ENCODE measurements at regions not wholly inside any gene's neighbourhood (a gene's known extent, or its start where the extent isn't known, plus 50 kb on each side); places are given as distances from the start of the nearest gene placed in this dataset.

DNA sequence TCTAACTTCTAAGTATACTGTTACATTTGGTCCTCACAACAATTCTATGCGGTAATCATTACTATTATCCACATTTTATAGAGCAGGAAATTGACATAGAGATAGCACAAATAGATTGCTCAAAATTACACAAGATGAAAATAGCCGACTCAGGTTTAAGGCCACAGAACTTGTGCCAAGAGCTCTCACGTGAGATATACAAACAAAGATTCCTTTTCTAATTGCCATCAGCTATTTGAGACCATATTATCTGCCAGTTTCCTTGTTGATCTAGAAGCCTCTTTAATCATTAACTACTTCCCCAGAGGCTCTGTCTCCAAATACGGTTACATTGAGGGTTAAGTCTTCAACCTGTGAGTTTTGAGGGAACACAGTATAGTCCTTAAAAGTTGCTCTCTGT, 61.0 kb upstream of the GLYATL1B start:
- Histone ChIP-seq H2AK5ac (ENCODE audit: low read depth, low read length) (no peak overlapping the region), H3K9me1 (ENCODE audit: insufficient read depth, low read length) (no peaks in the 10 kb centered on the region), H4K91ac (ENCODE audit: insufficient read depth, low read depth, low read length) (no peak overlapping the region), H3K9me3 (ENCODE audit: control insufficient read depth, insufficient read depth, low read length) (no peaks in the 10 kb centered on the region), H3K9ac (ENCODE audit: low read depth, low read length) (no peak overlapping the region), H2AK9ac (replicated peaks; ENCODE audit: low read depth, low read length, poor library complexity) (no peak overlapping the region), H2BK5ac (ENCODE audit: low read depth, low read length, poor library complexity, severe bottlenecking) (no peak overlapping the region), H3K4me1 (ENCODE audit: control insufficient read depth, insufficient read depth, low read length) (no peaks in the 10 kb centered on the region), H3K27ac (ENCODE audit: insufficient read depth, low read length) (no peak overlapping the region), H3K4ac (ENCODE audit: low read depth, low read length) (no peak overlapping the region), H3K36me3 (ENCODE audit: control insufficient read depth, insufficient read depth, low read length) (no peaks in the 10 kb centered on the region), H2BK120ac (ENCODE audit: low read depth, low read length) (no peak overlapping the region), H3K23ac (ENCODE audit: low read depth, low read length) (no peak overlapping the region), H4K20me1 (ENCODE audit: insufficient read depth, low read length) (no peaks in the 10 kb centered on the region), H2BK15ac (ENCODE audit: low read depth, low read length) (no peak overlapping the region), H4K5ac (ENCODE audit: low read depth, low read length) (no peak overlapping the region), H3K56ac (ENCODE audit: extremely low read depth, insufficient read depth, low read length) (no peak overlapping the region), H2AFZ (replicated peaks; ENCODE audit: low read length, poor library complexity) (no peak overlapping the region), H2BK20ac (ENCODE audit: low read depth, low read length) (no peak overlapping the region), H3K27me3 (ENCODE audit: control insufficient read depth, insufficient read depth, low read length) (no peaks in the 10 kb centered on the region), H3K14ac (replicated peaks; ENCODE audit: low read depth, low read length) (no peak overlapping the region), H3K18ac (ENCODE audit: low read depth, low read length) (no peak overlapping the region), H3K4me3 (ENCODE audit: insufficient read depth, low read depth, low read length) (no peak overlapping the region), H3K79me1 (ENCODE audit: low read depth in 1 of 2, low read length in 2 of 2) (no peaks in the 10 kb centered on the region), H3K4me2 (ENCODE audit: low read depth, low read length) (no peak overlapping the region), H4K8ac (ENCODE audit: low read depth in 2 of 2, low read length in 2 of 2) (no peak overlapping the region)
- POLR2A ChIA-PET (ENCODE audit: unreplicated experiment) = no interaction called here
- BruUV-seq (replicated peaks) = no TSS peak
- no CpG with 5 or more reads among the region's 4 CpGs for WGBS, 2 experiments (ENCODE audit: extremely low coverage in 2 of 2, insufficient read length in 1 of 2)
- intact Hi-C loops (cut with micrococcal nuclease) (no loop called here), dilution Hi-C loops (cut with HindIII; ENCODE audit: low sequenced_read_pairs, unreplicated experiment) (no loop called here), in situ Hi-C loops (cut with MboI; ENCODE audit: low sequenced_read_pairs) (no loop called here)
- ATAC-seq (ENCODE audit: low read depth) (no peak), DNase-seq (no peak)
- TF ChIP-seq FOS (IDR thresholded peaks at IDR 0.05; ENCODE audit: low read depth, low read length) (no peak), MAFK (IDR thresholded peaks at IDR 0.05; ENCODE audit: low read depth, low read length) (peak; percentile 87)
- CTCF ChIA-PET = interaction anchor here (1.5 kb wide), 1 partner anchor 28 kb away, joined by 3 read pairs; no protein-coding TSS in a partner anchor
